GM10248 (cell line): ENCODE measurements at regions not wholly inside any gene's neighbourhood (a gene's known extent, or its start where the extent isn't known, plus 50 kb on each side); places are given as distances from the start of the nearest gene placed in this dataset.

Experiments
- CTCF ChIA-PET: fragments of 300-600 bp; sonication (Branson Sonifier 250); formaldehyde crosslinking; extraction: SDS; loops from one replicate; lab custom pipeline; 2021; ENCODE audit warnings: antibody characterized with exemption; lab: Yijun Ruan, JAX
- POLR2A ChIA-PET: fragments of 350-650 bp; sonication (Branson Sonifier 250); formaldehyde crosslinking; extraction: SDS; loops from one replicate; lab custom pipeline; 2020; ENCODE audit warnings: antibody characterized with exemption; lab: Yijun Ruan, JAX
- DNase-seq: peaks from one replicate; pipeline ENCODE4 v3.0.0; 2012; ENCODE audit errors: extremely low spot score
- TF ChIP-seq, protein P1 (sequence below): IDR thresholded peaks from 2 replicates; pipeline ENCODE4 v1.5.1; 2012; ENCODE audit warnings: mild to moderate bottlenecking, low read depth; ENCODE audit errors: extremely low read depth, missing control alignments, control extremely low read depth

DNA sequence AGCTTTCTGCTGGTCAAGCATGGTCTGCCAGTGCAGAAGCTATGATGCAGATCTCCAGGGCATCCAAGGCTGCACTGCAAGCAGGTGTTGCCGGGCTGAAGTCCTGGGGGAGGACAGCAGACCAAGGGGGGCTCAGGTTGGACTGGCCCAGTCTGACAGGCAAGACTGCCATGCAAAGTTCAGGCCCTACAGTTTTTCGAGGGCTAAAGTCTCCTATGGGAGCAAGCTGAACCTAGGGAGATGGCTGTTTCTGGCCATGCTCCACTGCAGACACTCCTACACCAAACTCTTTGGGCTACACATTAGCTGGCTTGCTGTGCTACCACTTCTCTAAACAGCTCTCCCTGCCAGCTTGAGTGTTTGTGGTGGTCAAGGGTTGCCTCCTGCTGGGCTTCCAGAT is 130.0 kb upstream of the SYNCRIP start:
- CTCF ChIA-PET, result no interaction called here
- POLR2A ChIA-PET, result no interaction called here

DNA sequence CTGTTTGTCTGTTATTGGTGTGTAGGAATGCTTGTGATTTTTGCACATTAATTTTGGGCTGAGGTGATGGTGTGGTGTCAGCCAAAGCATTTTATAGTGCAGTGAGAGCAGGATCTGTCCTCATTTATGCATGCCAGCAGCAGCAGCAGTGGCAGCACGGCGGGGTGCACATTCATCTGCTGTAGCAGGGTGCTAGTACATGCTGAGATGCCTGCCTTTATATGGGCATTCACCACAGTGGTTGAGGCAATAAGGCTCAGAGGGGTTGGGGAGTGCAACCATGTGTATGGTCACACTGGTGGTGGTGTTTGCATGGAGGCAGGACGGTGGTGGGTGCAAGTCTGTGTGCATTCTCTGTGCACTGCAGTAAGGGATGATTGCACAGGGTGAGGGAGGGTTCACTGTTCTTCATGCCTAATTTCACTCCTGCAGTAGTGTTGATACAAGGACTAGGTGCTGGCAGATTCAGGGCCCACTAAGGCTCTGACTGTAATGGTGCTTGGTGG is 129.3 kb upstream of the SYNCRIP start:
- POLR2A ChIA-PET, result no interaction called here

More for the DNA sequence above, 130.0 kb upstream of the SYNCRIP start:
- DNase-seq, result no peak
- TF ChIP-seq, protein P1, sequence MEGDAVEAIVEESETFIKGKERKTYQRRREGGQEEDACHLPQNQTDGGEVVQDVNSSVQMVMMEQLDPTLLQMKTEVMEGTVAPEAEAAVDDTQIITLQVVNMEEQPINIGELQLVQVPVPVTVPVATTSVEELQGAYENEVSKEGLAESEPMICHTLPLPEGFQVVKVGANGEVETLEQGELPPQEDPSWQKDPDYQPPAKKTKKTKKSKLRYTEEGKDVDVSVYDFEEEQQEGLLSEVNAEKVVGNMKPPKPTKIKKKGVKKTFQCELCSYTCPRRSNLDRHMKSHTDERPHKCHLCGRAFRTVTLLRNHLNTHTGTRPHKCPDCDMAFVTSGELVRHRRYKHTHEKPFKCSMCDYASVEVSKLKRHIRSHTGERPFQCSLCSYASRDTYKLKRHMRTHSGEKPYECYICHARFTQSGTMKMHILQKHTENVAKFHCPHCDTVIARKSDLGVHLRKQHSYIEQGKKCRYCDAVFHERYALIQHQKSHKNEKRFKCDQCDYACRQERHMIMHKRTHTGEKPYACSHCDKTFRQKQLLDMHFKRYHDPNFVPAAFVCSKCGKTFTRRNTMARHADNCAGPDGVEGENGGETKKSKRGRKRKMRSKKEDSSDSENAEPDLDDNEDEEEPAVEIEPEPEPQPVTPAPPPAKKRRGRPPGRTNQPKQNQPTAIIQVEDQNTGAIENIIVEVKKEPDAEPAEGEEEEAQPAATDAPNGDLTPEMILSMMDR, result no peak

DNA sequence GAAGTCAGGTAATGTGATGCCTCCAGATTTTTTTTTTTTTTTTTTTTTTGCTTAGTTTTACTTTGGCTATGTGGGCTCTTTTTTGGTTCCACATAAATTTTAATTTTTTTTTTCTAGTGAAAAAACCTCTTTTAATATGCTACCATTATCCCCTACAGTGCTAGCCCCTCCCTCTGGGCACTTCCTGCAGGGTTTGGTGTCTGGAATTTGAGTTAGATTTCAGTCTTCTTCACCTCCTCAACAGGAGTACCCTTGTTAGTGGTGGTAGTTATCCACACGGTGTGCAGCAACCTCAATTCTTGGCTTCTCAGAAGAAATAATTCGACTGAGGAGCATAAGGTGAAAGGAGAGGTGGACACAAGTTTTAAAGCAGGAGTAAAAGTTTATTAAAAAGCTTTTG is 128.8 kb upstream of the SYNCRIP start:
- POLR2A ChIA-PET, result no interaction called here
- CTCF ChIA-PET, result no interaction called here
- TF ChIP-seq, protein P1, result no peak
- DNase-seq, result no peak

More for the DNA sequence above, 129.3 kb upstream of the SYNCRIP start:
- no peak for DNase-seq
- TF ChIP-seq, protein P1, result no peak
- CTCF ChIA-PET, result no interaction called here

DNA sequence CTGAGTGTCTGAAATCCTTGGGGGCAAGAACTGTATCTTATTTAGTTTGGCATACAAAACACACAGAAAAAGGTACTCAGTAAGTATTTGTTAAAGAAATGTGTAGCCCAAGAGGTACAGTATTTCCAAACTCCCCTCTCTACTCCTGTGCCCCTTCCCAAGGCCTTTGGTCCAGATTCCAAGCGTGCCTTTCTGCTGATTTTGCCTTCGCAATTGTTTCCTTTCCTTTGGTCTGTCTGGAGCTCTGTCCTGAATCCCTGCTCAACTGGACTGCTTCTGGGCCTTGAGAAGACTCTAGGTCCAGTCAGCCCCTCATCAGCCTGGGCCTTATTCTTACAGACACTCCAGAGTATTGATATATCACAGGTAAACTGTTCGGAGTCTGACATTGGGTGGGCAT is 122.2 kb upstream of the SYNCRIP start:
- ChIA-PET CTCF (no interaction called here), POLR2A (no interaction called here)
- TF ChIP-seq, protein P1, result no peak
- DNase-seq, result no peak

DNA sequence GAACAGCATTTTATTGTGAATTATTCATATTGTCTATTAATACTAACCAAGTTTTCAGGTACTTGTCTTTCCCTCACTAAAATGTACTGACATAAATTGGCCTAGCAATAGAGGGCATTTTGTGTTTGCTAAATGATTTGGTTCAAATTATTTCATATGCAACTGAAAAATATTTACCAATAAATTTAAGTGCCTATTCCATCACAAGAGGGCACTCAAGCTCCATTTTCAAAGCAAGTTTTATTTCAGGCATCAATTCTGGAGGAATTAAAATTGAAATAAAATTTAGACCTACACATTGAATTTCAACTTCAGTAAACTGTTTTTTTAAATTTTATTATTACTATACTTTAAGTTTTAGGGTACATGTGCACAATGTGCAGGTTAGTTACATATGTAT is 114.3 kb upstream of the SYNCRIP start:
- ChIA-PET CTCF (no interaction called here), POLR2A (no interaction called here)
- TF ChIP-seq, protein P1, result peak; percentile 47
- no peak for DNase-seq

DNA sequence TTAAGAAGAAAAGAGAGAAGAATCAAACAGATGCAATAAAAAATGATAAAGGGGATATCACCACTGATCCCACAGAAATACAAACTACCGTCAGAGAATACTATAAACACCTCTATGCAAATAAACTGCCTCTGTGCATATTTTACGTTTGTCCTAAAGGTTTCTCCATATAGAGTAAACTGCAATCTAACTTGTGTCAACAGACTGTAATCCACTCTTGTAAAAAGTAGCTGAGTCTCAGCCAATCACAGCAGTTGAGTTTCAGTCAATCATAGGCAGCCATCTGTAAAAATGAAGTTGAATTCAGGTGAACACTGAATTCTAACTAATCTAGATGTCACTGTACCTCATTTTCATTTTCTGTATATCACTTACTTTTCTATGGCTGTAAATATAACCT is 112.2 kb upstream of the SYNCRIP start:
- DNase-seq, result no peak
- ChIA-PET CTCF (no interaction called here), POLR2A (no interaction called here)
- TF ChIP-seq, protein P1, result no peak

DNA sequence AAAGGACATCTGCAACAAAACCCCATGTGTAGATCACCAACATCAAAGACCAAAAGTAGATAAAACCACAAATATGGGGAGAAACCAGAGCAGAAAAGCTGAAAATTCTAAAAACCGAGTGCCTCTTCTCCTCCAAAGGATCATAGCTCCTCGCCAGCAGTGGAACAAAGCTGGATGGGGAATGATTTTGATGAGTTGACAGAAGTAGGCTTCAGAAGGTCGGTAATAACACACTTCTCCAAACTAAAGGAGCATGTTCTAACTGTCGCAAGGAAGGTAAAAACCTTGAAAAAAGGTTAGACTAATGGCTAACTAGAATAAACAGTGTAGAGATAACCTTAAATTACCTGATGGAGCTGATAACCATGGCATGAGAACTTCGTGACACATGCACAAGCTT is 109.9 kb upstream of the SYNCRIP start:
- DNase-seq, result no peak
- POLR2A ChIA-PET, result no interaction called here
- TF ChIP-seq, protein P1, result no peak
- CTCF ChIA-PET, result no interaction called here
